ENCODE measurements at regions not wholly inside any gene's neighbourhood (a gene's known extent, or its start where the extent isn't known, plus 50 kb on each side); places are given as distances from the start of the nearest gene placed in this dataset.

DNA sequence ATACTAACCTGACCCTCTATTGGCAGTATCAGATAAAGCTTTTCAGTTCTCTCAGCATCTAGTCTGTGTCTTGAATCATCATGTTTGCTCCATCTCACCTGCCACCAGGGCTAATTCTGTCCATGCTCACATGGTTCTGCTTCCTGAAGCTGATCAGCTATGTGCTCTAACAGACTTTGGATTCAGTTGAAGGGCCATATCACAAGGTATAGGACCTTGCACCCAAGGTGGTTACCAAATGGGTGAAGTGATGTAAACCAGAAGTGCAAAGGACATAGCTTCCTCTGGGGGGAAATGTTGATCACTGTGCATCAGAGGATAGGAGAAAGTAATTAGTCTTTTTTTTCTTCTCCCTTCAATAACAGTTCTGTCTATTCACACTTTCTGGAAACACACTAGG is 417.0 kb upstream of the ANO5 start (continued):
- TF ChIP-seq CREB1 (IDR thresholded peaks at IDR 0.05) (no peak), CREB1 (CRISPR knock-in tag; IDR thresholded peaks at IDR 0.05) (no peak), ZNF326 (CRISPR knock-in tag; IDR thresholded peaks at IDR 0.05; ENCODE audit: borderline replicate concordance) (no peak)
- TF ChIP-seq, protein P1, sequence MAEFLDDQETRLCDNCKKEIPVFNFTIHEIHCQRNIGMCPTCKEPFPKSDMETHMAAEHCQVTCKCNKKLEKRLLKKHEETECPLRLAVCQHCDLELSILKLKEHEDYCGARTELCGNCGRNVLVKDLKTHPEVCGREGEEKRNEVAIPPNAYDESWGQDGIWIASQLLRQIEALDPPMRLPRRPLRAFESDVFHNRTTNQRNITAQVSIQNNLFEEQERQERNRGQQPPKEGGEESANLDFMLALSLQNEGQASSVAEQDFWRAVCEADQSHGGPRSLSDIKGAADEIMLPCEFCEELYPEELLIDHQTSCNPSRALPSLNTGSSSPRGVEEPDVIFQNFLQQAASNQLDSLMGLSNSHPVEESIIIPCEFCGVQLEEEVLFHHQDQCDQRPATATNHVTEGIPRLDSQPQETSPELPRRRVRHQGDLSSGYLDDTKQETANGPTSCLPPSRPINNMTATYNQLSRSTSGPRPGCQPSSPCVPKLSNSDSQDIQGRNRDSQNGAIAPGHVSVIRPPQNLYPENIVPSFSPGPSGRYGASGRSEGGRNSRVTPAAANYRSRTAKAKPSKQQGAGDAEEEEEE (CRISPR knock-in tag; IDR thresholded peaks at IDR 0.05; ENCODE audit: borderline replicate concordance): no peak

DNA sequence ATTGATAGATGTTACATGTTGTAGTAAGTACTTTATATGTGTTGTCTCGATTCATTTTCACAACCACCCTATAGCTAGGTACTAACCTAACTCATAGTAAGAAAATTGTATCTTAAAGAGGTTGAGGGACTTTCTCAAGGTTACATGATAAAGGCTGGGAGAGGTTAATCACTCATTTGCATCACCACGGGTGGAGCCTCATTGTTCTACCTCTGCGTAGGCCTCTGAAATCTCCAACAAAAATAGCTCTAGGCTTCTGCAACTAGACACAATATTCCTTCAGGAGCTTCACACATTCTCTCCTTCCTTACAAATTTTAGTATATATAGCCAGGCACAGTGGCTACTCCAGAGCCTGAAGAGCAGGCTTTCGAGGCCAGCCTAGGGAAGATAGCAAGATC is 408.9 kb upstream of the ANO5 start:
- POLR2A ChIA-PET: no interaction called here
- no peak for FAIRE-seq

More for the DNA sequence above, 408.9 kb upstream of the ANO5 start:
- CTCF ChIA-PET (ENCODE audit: low intra/inter-chr PET ratio, low total read pairs): no interaction called here
- Histone ChIP-seq H3K79me2 (ENCODE audit: insufficient read depth, low read length) (no peaks in the 10 kb centered on the region), H4K20me1 (ENCODE audit: insufficient read depth, low read length) (no peaks in the 10 kb centered on the region), H3K9ac (ENCODE audit: insufficient read depth, low read depth, low read length) (no peak overlapping the region), H3K4me1 (ENCODE audit: insufficient read depth, low read length) (no peaks in the 10 kb centered on the region), H3K4me2 (ENCODE audit: low read depth, low read length) (no peak overlapping the region), H3K27ac (ENCODE audit: extremely low read length, insufficient read depth, low read length) (no peak overlapping the region), H3K9me3 (ENCODE audit: low read length) (peaks cover 34% of the 10 kb centered on the region), H3K36me3 (replicated peaks in 1 of 2; ENCODE audit: control insufficient read depth in 1 of 2, insufficient read depth in 2 of 2, low read length in 2 of 2) (no peaks in the 10 kb centered on the region), H3K27me3 (ENCODE audit: control insufficient read depth in 1 of 2, insufficient read depth in 2 of 2, low read length in 2 of 2) (no peaks in the 10 kb centered on the region), H2AFZ (ENCODE audit: low read length) (no peak overlapping the region), H3K4me3 (replicated peaks in 1 of 3; ENCODE audit: insufficient read depth in 1 of 3, low read depth in 2 of 3, low read length in 3 of 3) (no peak overlapping the region)
- no TSS peak for BruUV-seq (replicated peaks)
- intact Hi-C loops (cut with micrococcal nuclease; ENCODE audit: unreplicated experiment) (no loop called here), in situ Hi-C loops (cut with HindIII; ENCODE audit: extremely low pct_ligation_motif_present, low pct_unique_long_range_greater_than_20kb) (no loop called here)
- 4% methylated on average over 4 of the region's 4 CpGs for WGBS (ENCODE audit: low lambda C conversion rate)
- DNase-seq (ENCODE audit: low spot score) (no peak), ATAC-seq (no peak)
- no peak for TF ChIP-seq ZNF781 (CRISPR knock-in tag; IDR thresholded peaks at IDR 0.05; ENCODE audit: borderline replicate concordance, not compliant biosample characterization)
- TF ChIP-seq EED (CRISPR knock-in tag; IDR thresholded peaks at IDR 0.05): no peak
- no peak for TF ChIP-seq FOXK1 (CRISPR knock-in tag; IDR thresholded peaks at IDR 0.05; ENCODE audit: borderline replicate concordance, low read depth)
- TF ChIP-seq ZBTB20 (CRISPR knock-in tag; IDR thresholded peaks at IDR 0.05; ENCODE audit: borderline replicate concordance, low read depth): no peak
- TF ChIP-seq, protein P2, sequence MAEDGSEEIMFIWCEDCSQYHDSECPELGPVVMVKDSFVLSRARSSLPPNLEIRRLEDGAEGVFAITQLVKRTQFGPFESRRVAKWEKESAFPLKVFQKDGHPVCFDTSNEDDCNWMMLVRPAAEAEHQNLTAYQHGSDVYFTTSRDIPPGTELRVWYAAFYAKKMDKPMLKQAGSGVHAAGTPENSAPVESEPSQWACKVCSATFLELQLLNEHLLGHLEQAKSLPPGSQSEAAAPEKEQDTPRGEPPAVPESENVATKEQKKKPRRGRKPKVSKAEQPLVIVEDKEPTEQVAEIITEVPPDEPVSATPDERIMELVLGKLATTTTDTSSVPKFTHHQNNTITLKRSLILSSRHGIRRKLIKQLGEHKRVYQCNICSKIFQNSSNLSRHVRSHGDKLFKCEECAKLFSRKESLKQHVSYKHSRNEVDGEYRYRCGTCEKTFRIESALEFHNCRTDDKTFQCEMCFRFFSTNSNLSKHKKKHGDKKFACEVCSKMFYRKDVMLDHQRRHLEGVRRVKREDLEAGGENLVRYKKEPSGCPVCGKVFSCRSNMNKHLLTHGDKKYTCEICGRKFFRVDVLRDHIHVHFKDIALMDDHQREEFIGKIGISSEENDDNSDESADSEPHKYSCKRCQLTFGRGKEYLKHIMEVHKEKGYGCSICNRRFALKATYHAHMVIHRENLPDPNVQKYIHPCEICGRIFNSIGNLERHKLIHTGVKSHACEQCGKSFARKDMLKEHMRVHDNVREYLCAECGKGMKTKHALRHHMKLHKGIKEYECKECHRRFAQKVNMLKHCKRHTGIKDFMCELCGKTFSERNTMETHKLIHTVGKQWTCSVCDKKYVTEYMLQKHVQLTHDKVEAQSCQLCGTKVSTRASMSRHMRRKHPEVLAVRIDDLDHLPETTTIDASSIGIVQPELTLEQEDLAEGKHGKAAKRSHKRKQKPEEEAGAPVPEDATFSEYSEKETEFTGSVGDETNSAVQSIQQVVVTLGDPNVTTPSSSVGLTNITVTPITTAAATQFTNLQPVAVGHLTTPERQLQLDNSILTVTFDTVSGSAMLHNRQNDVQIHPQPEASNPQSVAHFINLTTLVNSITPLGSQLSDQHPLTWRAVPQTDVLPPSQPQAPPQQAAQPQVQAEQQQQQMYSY (CRISPR knock-in tag; IDR thresholded peaks at IDR 0.05): no peak
- TF ChIP-seq PITX1 (CRISPR knock-in tag; IDR thresholded peaks at IDR 0.05): no peak
- TF ChIP-seq KLF16 (CRISPR knock-in tag; IDR thresholded peaks at IDR 0.05): no peak
- TF ChIP-seq ZNF670 (CRISPR knock-in tag; IDR thresholded peaks at IDR 0.05; ENCODE audit: borderline replicate concordance): no peak
- no peak for TF ChIP-seq ZNF672 (CRISPR knock-in tag; IDR thresholded peaks at IDR 0.05)
- no peak for TF ChIP-seq SIN3B (IDR thresholded peaks at IDR 0.05; ENCODE audit: low read length)
- no peak for TF ChIP-seq ZNF124 (CRISPR knock-in tag; IDR thresholded peaks at IDR 0.05)
- TF ChIP-seq SUZ12 (IDR thresholded peaks at IDR 0.05; ENCODE audit: low read depth, low read length): no peak
- TF ChIP-seq ZNF143 (CRISPR knock-in tag; IDR thresholded peaks at IDR 0.05): no peak
- TF ChIP-seq MED8 (CRISPR knock-in tag; IDR thresholded peaks at IDR 0.05; ENCODE audit: insufficient replicate concordance): no peak
- TF ChIP-seq, protein P3, sequence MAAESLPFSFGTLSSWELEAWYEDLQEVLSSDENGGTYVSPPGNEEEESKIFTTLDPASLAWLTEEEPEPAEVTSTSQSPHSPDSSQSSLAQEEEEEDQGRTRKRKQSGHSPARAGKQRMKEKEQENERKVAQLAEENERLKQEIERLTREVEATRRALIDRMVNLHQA (CRISPR knock-in tag; IDR thresholded peaks at IDR 0.05): no peak
- no peak for TF ChIP-seq JUND (CRISPR knock-in tag; IDR thresholded peaks at IDR 0.05)
